Retinal pigment epithelial cell (primary cell): ENCODE measurements at regions not wholly inside any gene's neighbourhood (a gene's known extent, or its start where the extent isn't known, plus 50 kb on each side); places are given as distances from the start of the nearest gene placed in this dataset.

Experiments used
- DNase-seq: peaks from one replicate; pipeline ENCODE4 v3.0.0-alpha.2; 2010; ENCODE audit warnings: low read depth
- H3K4me3 ChIP-seq: 2 replicates; pipeline ENCODE4 v1.5.1; 2011; ENCODE audit warnings: mild to moderate bottlenecking, low read length, control low read depth, moderate library complexity
- TF ChIP-seq, protein P1 (sequence below): conservative IDR thresholded peaks from 2 replicates; pipeline ENCODE4 v1.5.1; 2011; ENCODE audit warnings: low read depth, low read length, control low read depth, inconsistent platforms

DNA sequence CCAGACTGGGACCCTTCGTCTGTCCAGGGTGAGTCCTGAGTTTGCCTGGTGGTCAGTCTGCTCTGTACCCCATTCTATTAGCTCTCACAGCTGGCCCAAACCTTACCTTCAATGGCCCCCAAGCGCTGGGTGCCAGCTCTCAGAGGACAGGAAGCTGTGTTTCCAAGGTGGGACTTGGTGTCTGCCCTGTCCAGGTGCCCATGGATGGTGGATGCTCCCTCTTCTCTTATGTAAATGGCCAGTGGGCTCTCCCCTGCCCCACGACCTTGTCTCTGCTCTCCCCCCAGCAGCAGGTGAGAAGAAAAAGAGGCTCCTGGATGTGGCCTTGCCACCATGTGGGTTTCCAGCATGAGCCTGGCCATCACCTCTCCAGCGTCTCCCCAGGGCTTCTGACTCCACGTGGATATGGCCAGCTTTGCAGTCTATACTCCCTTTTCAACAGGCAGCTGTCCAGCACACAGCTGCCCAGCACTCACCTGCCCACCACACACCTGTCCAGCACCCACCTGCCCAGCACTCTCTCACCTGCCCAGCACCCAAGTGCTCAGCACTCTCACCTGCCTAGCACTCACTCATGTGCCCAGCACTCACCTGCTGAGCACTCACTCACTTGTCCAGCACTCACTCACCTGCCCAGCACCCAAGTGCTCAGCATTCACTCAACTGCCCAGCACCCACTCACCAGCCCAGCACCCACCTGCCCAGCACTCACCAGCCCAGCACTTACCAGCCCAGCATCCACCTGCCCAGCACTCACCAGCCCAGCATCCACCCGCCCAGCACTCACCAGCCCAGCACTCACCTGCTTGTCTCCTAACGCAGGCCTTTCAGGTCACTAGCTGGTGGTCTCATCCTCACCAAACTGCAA, 136.2 kb upstream of the IRX2 start:
- DNase-seq: no peak
- H3K4me3 ChIP-seq: no peak overlapping the region
- TF ChIP-seq, protein P1, sequence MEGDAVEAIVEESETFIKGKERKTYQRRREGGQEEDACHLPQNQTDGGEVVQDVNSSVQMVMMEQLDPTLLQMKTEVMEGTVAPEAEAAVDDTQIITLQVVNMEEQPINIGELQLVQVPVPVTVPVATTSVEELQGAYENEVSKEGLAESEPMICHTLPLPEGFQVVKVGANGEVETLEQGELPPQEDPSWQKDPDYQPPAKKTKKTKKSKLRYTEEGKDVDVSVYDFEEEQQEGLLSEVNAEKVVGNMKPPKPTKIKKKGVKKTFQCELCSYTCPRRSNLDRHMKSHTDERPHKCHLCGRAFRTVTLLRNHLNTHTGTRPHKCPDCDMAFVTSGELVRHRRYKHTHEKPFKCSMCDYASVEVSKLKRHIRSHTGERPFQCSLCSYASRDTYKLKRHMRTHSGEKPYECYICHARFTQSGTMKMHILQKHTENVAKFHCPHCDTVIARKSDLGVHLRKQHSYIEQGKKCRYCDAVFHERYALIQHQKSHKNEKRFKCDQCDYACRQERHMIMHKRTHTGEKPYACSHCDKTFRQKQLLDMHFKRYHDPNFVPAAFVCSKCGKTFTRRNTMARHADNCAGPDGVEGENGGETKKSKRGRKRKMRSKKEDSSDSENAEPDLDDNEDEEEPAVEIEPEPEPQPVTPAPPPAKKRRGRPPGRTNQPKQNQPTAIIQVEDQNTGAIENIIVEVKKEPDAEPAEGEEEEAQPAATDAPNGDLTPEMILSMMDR: no peak

DNA sequence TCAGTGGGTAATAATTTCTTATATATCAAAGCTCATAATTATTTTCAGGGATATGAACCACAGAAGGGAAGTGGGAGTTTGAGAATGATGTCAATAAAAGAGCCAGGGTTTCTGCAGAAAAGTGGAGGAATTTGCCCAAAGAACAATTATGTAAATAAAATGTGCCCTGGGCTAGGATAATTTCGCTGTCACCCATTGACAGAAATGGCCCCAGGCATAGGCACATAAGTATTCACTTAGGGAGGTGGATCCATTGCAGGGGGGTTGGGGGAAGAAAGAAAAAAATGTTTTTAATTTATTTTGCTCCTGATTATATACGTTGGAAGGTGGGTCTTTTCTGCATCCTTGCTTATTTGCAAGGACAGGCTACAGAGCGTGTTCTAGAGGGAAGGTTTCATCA, 135.1 kb upstream of the IRX2 start:
- TF ChIP-seq, protein P1: no peak
- no peak overlapping the region for H3K4me3 ChIP-seq
- no peak for DNase-seq

DNA sequence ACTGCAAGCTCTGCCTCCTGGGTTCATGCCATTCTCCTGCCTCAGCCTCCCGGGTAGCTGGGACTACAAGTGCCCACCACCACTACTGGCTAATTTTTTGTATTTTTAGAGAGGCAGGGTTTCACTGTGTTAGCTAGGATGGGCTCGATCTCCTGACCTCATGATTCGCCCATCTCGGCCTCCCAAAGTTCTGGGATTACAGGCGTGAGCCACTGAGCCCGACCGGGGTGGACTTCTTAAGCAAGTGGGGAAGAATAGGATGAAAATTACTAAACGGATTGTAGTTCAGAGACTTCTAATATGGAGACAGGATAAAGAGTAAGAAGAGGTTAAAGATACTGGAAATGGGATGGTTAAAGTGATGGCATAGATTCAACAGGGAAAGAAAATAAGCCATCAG, 132.3 kb upstream of the IRX2 start:
- no peak for DNase-seq
- TF ChIP-seq, protein P1: no peak
- no peak overlapping the region for H3K4me3 ChIP-seq

DNA sequence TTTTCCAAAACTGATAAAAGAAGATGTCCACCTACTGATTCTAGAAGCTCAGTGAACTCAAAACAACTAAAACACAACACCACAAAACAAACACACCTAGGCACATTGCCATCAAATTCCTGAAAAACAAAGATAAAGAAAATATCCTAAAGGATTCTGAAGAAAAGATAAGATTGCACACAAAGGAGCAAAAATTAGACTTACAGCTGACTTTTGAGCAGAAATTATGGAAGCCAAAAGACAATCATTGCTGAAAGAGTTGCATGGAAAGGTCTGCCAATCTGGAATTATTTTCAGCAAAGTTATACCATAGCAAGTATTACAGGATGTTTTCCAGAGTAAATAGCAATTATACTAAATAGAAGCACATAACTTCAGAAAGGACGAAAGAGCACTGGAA, 128.2 kb upstream of the IRX2 start:
- DNase-seq: no peak
- no peak overlapping the region for H3K4me3 ChIP-seq
- TF ChIP-seq, protein P1: no peak

DNA sequence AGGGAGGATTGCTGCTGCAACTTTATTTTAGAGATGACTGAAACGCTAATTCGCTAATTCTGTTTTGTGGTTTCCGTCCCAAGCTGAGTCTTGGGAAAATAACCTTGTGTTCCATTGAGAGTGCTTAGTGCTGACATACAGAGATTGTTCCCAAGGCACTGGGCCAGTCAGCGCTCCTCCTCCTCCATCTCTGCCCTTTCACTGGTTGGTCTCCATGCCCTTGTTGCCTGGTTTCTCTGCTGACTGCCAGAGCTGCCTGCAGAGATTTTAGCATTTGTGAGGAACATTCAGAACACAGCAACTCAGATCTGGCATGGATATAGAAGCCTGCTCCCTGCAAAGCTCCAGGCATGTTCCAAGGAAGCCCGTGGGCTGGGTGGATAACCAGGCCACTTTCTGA, 126.0 kb upstream of the IRX2 start:
- TF ChIP-seq, protein P1: no peak
- no peak overlapping the region for H3K4me3 ChIP-seq
- DNase-seq: no peak

DNA sequence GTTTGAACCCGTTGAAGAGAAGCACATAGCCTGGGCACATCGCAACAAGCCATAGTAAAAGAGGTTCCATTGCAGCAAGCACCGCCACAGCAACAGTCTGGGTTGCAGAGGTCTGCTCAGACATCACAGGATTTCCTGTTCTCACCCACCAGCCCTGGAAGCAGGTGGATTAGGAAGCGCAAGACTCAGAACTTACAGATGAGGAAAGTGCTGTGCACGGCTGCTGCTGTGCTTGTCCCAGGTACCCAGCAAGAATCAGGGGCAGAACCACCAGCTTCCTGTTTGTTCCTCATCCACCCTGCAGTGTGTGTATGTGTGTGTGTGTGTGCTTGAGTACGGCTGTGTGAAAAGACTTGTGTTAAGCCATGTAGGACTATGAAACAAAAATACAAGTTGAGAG, 124.7 kb upstream of the IRX2 start:
- TF ChIP-seq, protein P1: no peak
- H3K4me3 ChIP-seq: no peak overlapping the region
- no peak for DNase-seq

DNA sequence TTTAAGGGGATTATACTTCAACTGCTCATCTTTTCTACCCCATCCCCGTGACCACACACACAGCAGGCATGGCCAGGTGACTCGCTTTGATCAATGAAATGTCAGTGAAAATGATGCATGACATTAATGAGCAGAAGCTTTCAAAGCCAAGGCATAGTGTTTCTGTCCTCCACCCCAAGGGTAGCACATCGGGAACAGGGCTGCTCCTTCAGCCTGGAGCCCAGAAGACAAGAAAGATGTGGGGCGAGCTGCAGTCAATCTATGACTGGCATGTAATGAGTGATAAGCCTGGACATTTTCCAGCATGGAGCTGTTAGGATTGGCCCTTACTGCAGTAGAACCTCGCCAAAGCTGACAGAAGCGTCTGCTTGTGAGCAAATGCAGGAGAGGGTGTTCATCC, 122.6 kb upstream of the IRX2 start:
- no peak for DNase-seq
- no peak overlapping the region for H3K4me3 ChIP-seq
- TF ChIP-seq, protein P1: no peak
